Esophagus (tissue), 2 donors: ENCODE measurements at regions not wholly inside any gene's neighbourhood (a gene's known extent, or its start where the extent isn't known, plus 50 kb on each side); places are given as distances from the start of the nearest gene placed in this dataset.

Experiments used
- H3K27ac ChIP-seq, 2 donors: one replicate each; pipeline ENCODE4 v1.5.1; 2013; ENCODE audit warnings: low read depth in 2 of 2, mild to moderate bottlenecking in 2 of 2, inconsistent platforms in 1 of 2, low read length in 1 of 2, moderate library complexity in 1 of 2
- H3K27me3 ChIP-seq, 2 donors: one replicate each; pipeline ENCODE4 v1.6.1; 2013; ENCODE audit warnings: low read length in 2 of 2, control low read depth in 1 of 2, mild to moderate bottlenecking in 1 of 2; ENCODE audit not compliant: insufficient read depth in 2 of 2, control insufficient read depth in 1 of 2
- H3K36me3 ChIP-seq, 2 donors: one replicate each; pipeline ENCODE4 v1.6.1; 2013; ENCODE audit warnings: low read length in 1 of 2; ENCODE audit not compliant: control insufficient read depth in 2 of 2, insufficient read depth in 2 of 2
- H3K4me1 ChIP-seq, 2 donors: one replicate each; pipeline ENCODE4 v1.6.1; 2013; ENCODE audit warnings: low read length in 1 of 2; ENCODE audit not compliant: control insufficient read depth in 2 of 2, insufficient read depth in 2 of 2
- H3K4me3 ChIP-seq, 2 donors: one replicate each; pipeline ENCODE4 v1.5.1; 2013; ENCODE audit warnings: low read length in 2 of 2, mild to moderate bottlenecking in 2 of 2, low read depth in 1 of 2, moderate library complexity in 1 of 2
- H3K9me3 ChIP-seq, 2 donors: one replicate each; pipeline ENCODE4 v1.6.1; 2013; ENCODE audit warnings: mild to moderate bottlenecking in 2 of 2, low read depth in 1 of 2, low read length in 1 of 2, moderate library complexity in 1 of 2; ENCODE audit not compliant: control insufficient read depth in 2 of 2, insufficient read depth in 1 of 2
- WGBS, 2 donors: extraction: QIAGEN DNeasy Blood & Tissue Kit; methylation state at CpG; one replicate each; pipeline ENCODE4 v1.1.7; 2013; 5-methylcytosine and 5-hydroxymethylcytosine counted together
- donor health status: healthy with polysubstance abuse.
- donor health status: Bipolar disorder and iron deficiency.

- Histone ChIP-seq H3K4me3 (no peak overlapping the region), H3K36me3 (no peaks in the 10 kb centered on the region), H3K4me1 (no peaks in the 10 kb centered on the region), H3K27ac (no peak overlapping the region), H3K9me3 (no peaks in the 10 kb centered on the region), H3K27me3 (no peaks in the 10 kb centered on the region)
- 80 to 91% methylated on average over 5 of the region's 5 CpGs for WGBS, 2 donors
Observed at GRCh38 chr13:52975969-52976368, 52.6 kb upstream of the OLFM4 start.

- H3K4me3 ChIP-seq = no peak overlapping the region
- 79% methylated on average over 9 of the region's 9 CpGs for WGBS, 2 donors
- no peaks in the 10 kb centered on the region for H3K9me3 ChIP-seq
- no peaks in the 10 kb centered on the region for H3K27me3 ChIP-seq
- H3K36me3 ChIP-seq = no peaks in the 10 kb centered on the region
- no peak overlapping the region for H3K27ac ChIP-seq
- H3K4me1 ChIP-seq = no peaks in the 10 kb centered on the region
Observed at GRCh38 chr13:52975161-52975560, 53.5 kb upstream of the OLFM4 start.

- no peak overlapping the region for H3K27ac ChIP-seq
- H3K36me3 ChIP-seq = no peaks in the 10 kb centered on the region
- no peaks in the 10 kb centered on the region for H3K9me3 ChIP-seq
- no peaks in the 10 kb centered on the region for H3K4me1 ChIP-seq
- H3K4me3 ChIP-seq = no peak overlapping the region
- 87 to 89% methylated on average over 4 of the region's 4 CpGs for WGBS, 2 donors
- no peaks in the 10 kb centered on the region for H3K27me3 ChIP-seq
Observed at GRCh38 chr13:52974711-52975110, 53.9 kb upstream of the OLFM4 start.

- Histone ChIP-seq H3K27ac (no peak overlapping the region), H3K4me1 (no peaks in the 10 kb centered on the region), H3K4me3 (no peak overlapping the region), H3K27me3 (no peaks in the 10 kb centered on the region), H3K36me3 (no peaks in the 10 kb centered on the region), H3K9me3 (no peaks in the 10 kb centered on the region)
- WGBS, 2 donors = 53 to 54% methylated on average over 4 of the region's 4 CpGs
Observed at GRCh38 chr13:52969373-52969772, 59.2 kb upstream of the OLFM4 start.

GRCh38 chr13:52968074-52968700 lies 60.4 kb upstream of the OLFM4 start:
- 19 to 20% methylated on average over 13 of the region's 13 CpGs for WGBS, 2 donors
- Histone ChIP-seq H3K36me3 (no peaks in the 10 kb centered on the region), H3K27me3 (no peaks in the 10 kb centered on the region), H3K9me3 (no peaks in the 10 kb centered on the region), H3K4me1 (no peaks in the 10 kb centered on the region), H3K4me3 (no peak overlapping the region), H3K27ac (no peak overlapping the region)

- Histone ChIP-seq H3K27me3 (no peaks in the 10 kb centered on the region), H3K9me3 (no peaks in the 10 kb centered on the region), H3K4me1 (no peaks in the 10 kb centered on the region), H3K27ac (no peak overlapping the region), H3K4me3 (no peak overlapping the region), H3K36me3 (no peaks in the 10 kb centered on the region)
- 41 to 50% methylated on average over 4 of the region's 4 CpGs for WGBS, 2 donors
Observed at GRCh38 chr13:52961987-52962386, 66.6 kb upstream of the OLFM4 start.

GRCh38 chr13:52961256-52961910 lies 67.2 kb upstream of the OLFM4 start:
- Histone ChIP-seq H3K36me3 (no peaks in the 10 kb centered on the region), H3K27ac (no peak overlapping the region), H3K4me1 (no peaks in the 10 kb centered on the region), H3K4me3 (no peak overlapping the region), H3K9me3 (no peaks in the 10 kb centered on the region), H3K27me3 (no peaks in the 10 kb centered on the region)
- 43 to 48% methylated on average over 3 of the region's 3 CpGs for WGBS, 2 donors

GRCh38 chr13:52955472-52955874 lies 73.1 kb upstream of the OLFM4 start:
- Histone ChIP-seq H3K4me3 (no peak overlapping the region), H3K9me3 (no peaks in the 10 kb centered on the region), H3K27ac (no peak overlapping the region), H3K27me3 (no peaks in the 10 kb centered on the region), H3K4me1 (no peaks in the 10 kb centered on the region), H3K36me3 (no peaks in the 10 kb centered on the region)
- 38 to 40% methylated on average over 4 of the region's 4 CpGs for WGBS, 2 donors

GRCh38 chr13:52954838-52955237 lies 73.8 kb upstream of the OLFM4 start:
- WGBS, 2 donors = 67 to 74% methylated on average over 2 of the region's 2 CpGs
- Histone ChIP-seq H3K9me3 (no peaks in the 10 kb centered on the region), H3K27ac (no peak overlapping the region), H3K36me3 (no peaks in the 10 kb centered on the region), H3K27me3 (no peaks in the 10 kb centered on the region), H3K4me3 (no peak overlapping the region), H3K4me1 (no peaks in the 10 kb centered on the region)

- Histone ChIP-seq H3K27ac (no peak overlapping the region), H3K27me3 (no peaks in the 10 kb centered on the region), H3K4me1 (peaks cover 0 to 2% of the 10 kb centered on the region in 2 donors), H3K36me3 (no peaks in the 10 kb centered on the region), H3K4me3 (no peak overlapping the region), H3K9me3 (no peaks in the 10 kb centered on the region)
- WGBS, 2 donors = 72 to 80% methylated on average over 6 of the region's 6 CpGs
Observed at GRCh38 chr13:52950436-52950956, 78.1 kb upstream of the OLFM4 start.
